Osteocyte (in vitro differentiated cells): ENCODE measurements at regions not wholly inside any gene's neighbourhood (a gene's known extent, or its start where the extent isn't known, plus 50 kb on each side); places are given as distances from the start of the nearest gene placed in this dataset.
"Not testable (repeated sequence)": the region's sequence is repeated elsewhere in the genome, so short reads cannot be mapped to it uniquely, and the experiment has no call there.

ENCODE experiments used
- DNase-seq: peaks from one replicate; pipeline ENCODE4 v3.0.0; 2021; ENCODE audit warnings: mixed read lengths; ENCODE audit not compliant: unreplicated experiment; ENCODE audit errors: extremely low spot score
- H3K27ac Mint-ChIP-seq: one replicate; pipeline ENCODE4 v1.8.0; 2021; ENCODE audit warnings: mild to moderate bottlenecking, mixed read lengths; ENCODE audit not compliant: unreplicated experiment
- H3K27me3 Mint-ChIP-seq: one replicate; pipeline ENCODE4 v1.8.0; 2021; ENCODE audit warnings: mixed read lengths; ENCODE audit not compliant: unreplicated experiment
- H3K36me3 Mint-ChIP-seq: one replicate; pipeline ENCODE4 v1.8.0; 2021; ENCODE audit warnings: mixed read lengths; ENCODE audit not compliant: unreplicated experiment
- H3K4me1 Mint-ChIP-seq: one replicate; pipeline ENCODE4 v1.8.0; 2021; ENCODE audit warnings: mixed read lengths; ENCODE audit not compliant: unreplicated experiment
- H3K4me3 Mint-ChIP-seq: one replicate; pipeline ENCODE4 v1.8.0; 2021; ENCODE audit warnings: mild to moderate bottlenecking, moderate library complexity, mixed read lengths; ENCODE audit not compliant: unreplicated experiment
- H3K9me3 Mint-ChIP-seq: one replicate; pipeline ENCODE4 v1.8.0; 2021; ENCODE audit warnings: mixed read lengths; ENCODE audit not compliant: unreplicated experiment
- TF ChIP-seq, protein P1 (sequence below): fragments of 200-600 bp; sonication (generic); IDR thresholded peaks from 2 replicates; pipeline ENCODE4 v1.5.0; 2021; ENCODE audit warnings: antibody characterized with exemption, mild to moderate bottlenecking, moderate library complexity

DNA sequence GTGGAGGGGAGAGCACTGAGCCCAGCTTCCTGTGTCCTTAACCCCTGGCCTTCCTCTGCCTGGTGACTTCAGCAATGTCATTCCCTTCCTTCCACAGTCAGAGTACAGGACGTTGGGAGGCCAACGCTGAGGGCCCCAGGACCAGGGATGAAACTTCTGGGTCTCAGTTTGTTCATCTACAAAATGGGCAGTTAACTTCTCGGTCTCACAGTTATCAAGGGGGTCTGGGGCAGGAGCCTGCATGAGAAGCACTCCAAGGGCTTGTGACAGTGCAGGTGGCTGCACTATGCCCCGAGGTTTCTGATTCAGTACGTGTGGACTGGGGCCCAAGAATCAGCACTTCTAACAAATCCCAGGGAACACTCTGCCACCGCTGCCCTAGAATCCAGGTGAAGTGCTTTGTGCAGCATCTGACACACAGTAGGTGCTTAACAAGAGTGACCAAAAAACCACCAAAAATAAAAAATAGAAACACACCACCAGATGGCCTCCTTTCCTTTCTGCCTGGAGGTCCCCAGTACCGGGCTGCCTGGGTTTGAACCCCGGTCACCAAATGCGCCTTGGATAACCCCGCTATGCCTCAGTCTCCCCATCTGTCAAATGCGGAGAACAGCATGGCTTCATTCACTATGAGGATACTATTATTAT lies 80.4 kb downstream of the RFLNA start:
- Mint-ChIP-seq H3K4me3 (no peak overlapping the region), H3K4me1 (peaks cover 19% of the 10 kb centered on the region), H3K27me3 (no peaks in the 10 kb centered on the region), H3K27ac (no peak overlapping the region), H3K36me3 (peaks cover 29% of the 10 kb centered on the region), H3K9me3 (no peaks in the 10 kb centered on the region)
- TF ChIP-seq, protein P1, sequence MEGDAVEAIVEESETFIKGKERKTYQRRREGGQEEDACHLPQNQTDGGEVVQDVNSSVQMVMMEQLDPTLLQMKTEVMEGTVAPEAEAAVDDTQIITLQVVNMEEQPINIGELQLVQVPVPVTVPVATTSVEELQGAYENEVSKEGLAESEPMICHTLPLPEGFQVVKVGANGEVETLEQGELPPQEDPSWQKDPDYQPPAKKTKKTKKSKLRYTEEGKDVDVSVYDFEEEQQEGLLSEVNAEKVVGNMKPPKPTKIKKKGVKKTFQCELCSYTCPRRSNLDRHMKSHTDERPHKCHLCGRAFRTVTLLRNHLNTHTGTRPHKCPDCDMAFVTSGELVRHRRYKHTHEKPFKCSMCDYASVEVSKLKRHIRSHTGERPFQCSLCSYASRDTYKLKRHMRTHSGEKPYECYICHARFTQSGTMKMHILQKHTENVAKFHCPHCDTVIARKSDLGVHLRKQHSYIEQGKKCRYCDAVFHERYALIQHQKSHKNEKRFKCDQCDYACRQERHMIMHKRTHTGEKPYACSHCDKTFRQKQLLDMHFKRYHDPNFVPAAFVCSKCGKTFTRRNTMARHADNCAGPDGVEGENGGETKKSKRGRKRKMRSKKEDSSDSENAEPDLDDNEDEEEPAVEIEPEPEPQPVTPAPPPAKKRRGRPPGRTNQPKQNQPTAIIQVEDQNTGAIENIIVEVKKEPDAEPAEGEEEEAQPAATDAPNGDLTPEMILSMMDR: peak; percentile 25
- no peak for DNase-seq

DNA sequence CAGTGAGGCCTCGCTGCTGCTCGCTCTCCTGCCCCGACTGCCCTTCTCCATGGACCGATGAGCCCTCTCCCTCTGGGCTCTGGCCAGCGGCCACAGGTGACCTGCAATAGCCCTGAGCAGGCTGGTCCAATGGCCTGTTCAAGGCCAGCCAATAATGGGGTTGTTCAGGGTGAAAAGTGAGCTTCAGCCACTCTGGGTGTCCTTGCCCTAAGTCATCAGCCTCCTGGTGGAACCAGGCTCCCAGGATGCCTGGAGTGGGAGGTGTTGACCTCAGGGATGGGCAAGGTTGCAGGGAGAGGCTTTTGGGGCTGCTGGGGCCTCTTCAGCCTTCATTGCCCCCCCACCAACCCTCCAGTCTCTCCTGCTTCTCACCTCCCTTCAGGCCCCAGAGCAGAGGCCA lies 79.7 kb downstream of the RFLNA start:
- H3K36me3 Mint-ChIP-seq: peaks cover 29% of the 10 kb centered on the region
- TF ChIP-seq, protein P1: no peak
- H3K27me3 Mint-ChIP-seq: no peaks in the 10 kb centered on the region
- no peaks in the 10 kb centered on the region for H3K9me3 Mint-ChIP-seq
- H3K27ac Mint-ChIP-seq: no peak overlapping the region
- DNase-seq: no peak
- peaks cover 20% of the 10 kb centered on the region for H3K4me1 Mint-ChIP-seq
- no peak overlapping the region for H3K4me3 Mint-ChIP-seq

DNA sequence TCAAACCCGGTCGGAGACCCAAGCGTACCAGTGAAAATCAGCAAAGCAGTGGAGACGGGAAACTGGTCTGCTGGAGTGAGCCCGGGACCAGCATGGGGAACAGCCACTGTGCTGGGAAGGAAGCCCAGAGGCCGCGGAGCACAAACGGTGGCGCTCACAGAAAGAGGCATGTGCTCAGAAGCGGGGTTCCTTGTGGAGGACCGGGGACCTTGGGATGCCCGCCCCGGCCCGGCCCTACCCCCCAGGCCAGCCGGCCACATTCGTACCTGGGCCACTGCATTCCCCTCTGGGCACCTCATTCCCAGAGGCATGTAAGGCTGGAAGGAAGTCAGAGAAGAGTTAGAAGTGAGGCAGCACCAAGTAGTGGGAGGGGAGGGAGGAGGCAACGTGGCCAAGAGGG lies 79.3 kb downstream of the RFLNA start:
- no peak for DNase-seq
- Mint-ChIP-seq H3K27me3 (no peaks in the 10 kb centered on the region), H3K4me1 (peaks cover 21% of the 10 kb centered on the region), H3K4me3 (no peak overlapping the region), H3K36me3 (peaks cover 29% of the 10 kb centered on the region), H3K9me3 (no peaks in the 10 kb centered on the region), H3K27ac (no peak overlapping the region)
- TF ChIP-seq, protein P1: no peak

DNA sequence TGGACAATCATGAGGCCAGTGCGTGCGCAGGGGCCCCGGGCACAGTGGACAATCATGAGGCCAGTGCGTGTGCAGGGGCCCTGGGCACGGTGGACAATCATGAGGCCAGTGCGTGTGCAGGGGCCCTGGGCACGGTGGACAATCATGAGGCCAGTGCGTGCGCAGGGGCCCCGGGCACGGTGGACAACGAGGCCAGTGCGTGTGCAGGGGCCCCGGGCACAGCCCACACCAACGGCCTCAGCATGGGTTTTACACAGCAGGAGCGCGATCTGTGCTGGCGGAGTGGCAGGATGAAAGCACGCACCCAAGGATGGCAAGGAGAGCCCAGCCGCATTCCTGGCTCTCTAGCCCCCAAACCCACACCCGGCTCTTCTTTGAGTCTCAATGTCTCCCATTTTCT lies 78.8 kb downstream of the RFLNA start:
- H3K4me1 Mint-ChIP-seq: peaks cover 24% of the 10 kb centered on the region
- H3K27ac Mint-ChIP-seq, H3K9me3 Mint-ChIP-seq, H3K27me3 Mint-ChIP-seq, DNase-seq, H3K4me3 Mint-ChIP-seq: not testable (repeated sequence)
- H3K36me3 Mint-ChIP-seq: peaks cover 27% of the 10 kb centered on the region

DNA sequence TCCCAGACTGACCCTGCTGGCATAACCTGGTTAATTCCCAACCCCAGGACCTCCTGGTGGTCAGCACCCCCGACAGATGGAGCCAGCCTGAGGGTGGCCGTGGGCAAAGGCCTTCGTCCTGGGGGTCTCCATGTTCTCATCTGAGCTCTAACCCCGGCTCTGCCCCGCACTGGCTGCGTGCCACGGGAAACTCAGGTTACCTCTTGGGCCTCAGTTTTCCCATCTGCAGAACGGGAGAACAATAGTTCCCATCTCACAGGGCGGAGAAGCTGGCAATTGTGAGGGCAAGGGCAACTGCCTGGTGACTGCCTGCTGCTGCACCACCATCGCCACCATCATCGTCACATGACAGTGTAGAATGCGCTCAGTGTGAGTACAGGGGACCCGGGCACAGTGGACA lies 77.9 kb downstream of the RFLNA start:
- Mint-ChIP-seq H3K4me3 (no peak overlapping the region), H3K27ac (no peak overlapping the region), H3K4me1 (peaks cover 32% of the 10 kb centered on the region), H3K27me3 (no peaks in the 10 kb centered on the region), H3K36me3 (peaks cover 20% of the 10 kb centered on the region), H3K9me3 (no peaks in the 10 kb centered on the region)
- no peak for DNase-seq
- TF ChIP-seq, protein P1: no peak
